ENCODE measurements at regions not wholly inside any gene's neighbourhood (a gene's known extent, or its start where the extent isn't known, plus 50 kb on each side); places are given as distances from the start of the nearest gene placed in this dataset.
"Not testable (repeated sequence)": the region's sequence is repeated elsewhere in the genome, so short reads cannot be mapped to it uniquely, and the experiment has no call there.

DNA sequence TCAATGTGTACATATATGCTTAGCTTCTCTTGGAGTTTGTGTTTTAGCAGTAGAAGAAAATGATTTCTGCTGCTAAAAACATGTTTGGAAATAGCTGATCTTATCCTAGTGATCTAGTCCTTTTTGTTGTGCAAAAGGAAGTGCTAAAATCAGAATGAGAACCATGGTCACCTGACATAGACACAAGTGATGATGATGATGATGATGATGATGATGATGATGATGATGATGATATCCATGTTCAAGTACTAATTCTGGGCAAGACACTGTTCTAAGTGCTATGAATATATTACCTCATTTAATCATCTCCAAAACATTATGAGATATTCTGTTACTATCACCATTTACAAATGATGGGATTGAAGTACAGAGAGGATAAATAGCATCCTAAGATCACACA lies 79.8 kb downstream of the ANKEF1 start:
- no peaks in the 10 kb centered on the region for H3K9me3 ChIP-seq

DNA sequence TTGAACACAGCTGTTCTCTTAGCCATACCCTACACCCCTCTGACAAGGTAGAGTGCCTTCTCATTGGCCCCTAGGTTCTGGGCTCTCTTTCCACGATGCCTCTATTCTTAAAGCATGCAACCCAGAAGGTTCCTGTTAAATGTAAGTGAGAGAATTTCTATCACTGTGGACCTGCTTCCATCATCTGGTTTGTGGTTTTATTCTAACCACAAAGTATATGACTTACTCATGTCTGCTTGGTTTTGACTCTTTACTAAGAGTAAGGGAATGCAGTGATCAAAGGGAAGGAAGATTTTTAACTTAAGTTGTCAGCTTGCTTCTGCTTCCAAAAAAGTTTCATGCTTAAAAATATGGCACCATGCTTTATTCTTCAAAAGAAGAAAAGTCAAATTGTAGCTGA lies 80.2 kb downstream of the ANKEF1 start:
- Histone ChIP-seq H3K9me3 (no peaks in the 10 kb centered on the region), H3K4me3 (no peak overlapping the region), H3K27me3 (no peaks in the 10 kb centered on the region), H3K36me3 (no peaks in the 10 kb centered on the region), H3K27ac (no peak overlapping the region), H3K4me1 (no peaks in the 10 kb centered on the region)
- intact Hi-C loops (cut with DNase I; ENCODE audit: low total_unique reads), result no loop called here
- no peak for DNase-seq
- TF ChIP-seq CTCF (IDR thresholded peaks at IDR 0.05) (no peak), POLR2A (IDR thresholded peaks at IDR 0.05) (no peak)

More for the DNA sequence above, 79.8 kb downstream of the ANKEF1 start:
- H3K4me3 ChIP-seq, result no peak overlapping the region
- TF ChIP-seq POLR2A (IDR thresholded peaks at IDR 0.05), result no peak
- no peak for TF ChIP-seq CTCF (IDR thresholded peaks at IDR 0.05)
- DNase-seq, result no peak
- no peaks in the 10 kb centered on the region for H3K4me1 ChIP-seq
- H3K27ac ChIP-seq, result no peak overlapping the region
- intact Hi-C loops (cut with DNase I; ENCODE audit: low total_unique reads), result no loop called here
- H3K36me3 ChIP-seq, result no peaks in the 10 kb centered on the region
- no peaks in the 10 kb centered on the region for H3K27me3 ChIP-seq

DNA sequence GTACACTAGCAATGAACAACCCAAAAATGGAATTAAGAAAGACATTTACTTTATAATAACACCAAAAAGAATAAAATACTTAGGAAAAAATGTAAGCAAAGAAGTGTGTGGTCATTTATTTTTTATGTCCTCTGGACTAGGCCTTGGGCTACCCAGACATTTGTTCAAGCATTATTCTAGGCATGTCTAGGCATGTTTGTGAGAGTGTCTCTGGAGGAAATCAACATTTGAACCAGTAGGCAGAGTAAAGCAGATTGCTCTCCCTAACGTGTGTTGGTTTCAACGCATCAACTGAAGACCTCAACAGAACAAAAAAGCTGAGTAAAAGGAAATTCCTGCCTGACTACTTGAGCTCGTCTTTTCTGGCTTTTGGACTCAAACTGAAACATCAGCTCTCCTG lies 84.5 kb downstream of the ANKEF1 start:
- no peak for TF ChIP-seq POLR2A (IDR thresholded peaks at IDR 0.05)
- no peak for TF ChIP-seq CTCF (IDR thresholded peaks at IDR 0.05)
- intact Hi-C loops (cut with DNase I; ENCODE audit: low total_unique reads), result no loop called here
- no peak overlapping the region for H3K27ac ChIP-seq
- DNase-seq, result no peak
- no peak overlapping the region for H3K4me3 ChIP-seq
- peaks cover 0 to 2% of the 10 kb centered on the region in 2 donors for H3K9me3 ChIP-seq
- H3K27me3 ChIP-seq, result no peaks in the 10 kb centered on the region
- H3K4me1 ChIP-seq, result no peaks in the 10 kb centered on the region
- no peaks in the 10 kb centered on the region for H3K36me3 ChIP-seq

DNA sequence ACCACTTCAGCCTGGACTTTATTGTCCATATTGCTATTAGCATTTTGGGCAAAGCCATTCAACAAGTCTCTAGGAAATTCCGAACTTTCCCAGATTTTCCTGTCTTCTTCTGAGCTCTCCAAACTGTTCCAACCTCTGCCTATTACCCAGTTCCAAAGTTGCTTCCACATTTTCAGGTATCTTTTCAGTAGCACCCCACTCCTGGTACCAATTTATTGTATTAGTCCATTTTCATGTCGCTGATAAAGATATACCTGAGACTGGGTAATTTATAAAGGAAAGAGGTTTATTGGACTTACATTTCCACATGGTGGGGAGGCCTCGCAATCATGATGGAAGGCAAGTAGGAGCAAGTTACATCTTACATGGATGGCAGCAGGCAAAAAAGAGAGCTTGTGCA lies 90.1 kb downstream of the ANKEF1 start:
- H3K36me3 ChIP-seq; H3K4me3 ChIP-seq; H3K9me3 ChIP-seq; H3K27me3 ChIP-seq; H3K4me1 ChIP-seq; intact Hi-C loops (cut with DNase I; ENCODE audit: low total_unique reads); H3K27ac ChIP-seq; DNase-seq: not testable (repeated sequence)

DNA sequence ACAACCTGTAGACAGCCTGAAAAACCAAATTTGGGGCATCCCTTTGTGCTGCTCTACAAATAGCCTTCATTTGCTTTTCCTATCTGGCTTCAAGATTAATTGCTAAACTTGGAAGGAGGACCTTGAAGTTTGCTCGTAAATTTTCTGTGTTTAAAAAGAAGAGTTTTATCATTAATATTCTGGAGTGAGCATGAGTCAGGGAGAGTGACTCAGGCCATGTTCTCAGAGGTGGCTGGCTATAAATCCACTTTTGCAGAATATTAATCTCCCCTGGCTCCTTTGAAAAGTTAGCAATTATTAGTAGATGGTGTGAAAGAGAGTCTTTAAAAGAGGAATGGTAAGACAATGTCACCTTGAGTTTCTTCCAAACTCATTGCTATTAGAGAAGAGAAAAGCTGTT lies 91.0 kb downstream of the ANKEF1 start:
- intact Hi-C loops (cut with DNase I; ENCODE audit: low total_unique reads), result no loop called here
- no peak for TF ChIP-seq CTCF (IDR thresholded peaks at IDR 0.05)
- TF ChIP-seq POLR2A (IDR thresholded peaks at IDR 0.05), result no peak
- Histone ChIP-seq H3K36me3 (no peaks in the 10 kb centered on the region), H3K9me3 (peaks cover 0 to 8% of the 10 kb centered on the region in 2 donors), H3K27me3 (no peaks in the 10 kb centered on the region), H3K27ac (no peak overlapping the region), H3K4me1 (no peaks in the 10 kb centered on the region), H3K4me3 (no peak overlapping the region)
- DNase-seq, result no peak

GRCh38 chr20:10129749-10130148 lies 88.9 kb upstream of the SNAP25 start:
- Histone ChIP-seq H3K27me3 (no peaks in the 10 kb centered on the region), H3K27ac (no peak overlapping the region), H3K4me3 (no peak overlapping the region), H3K9me3 (peaks cover 0 to 2% of the 10 kb centered on the region in 2 donors), H3K36me3 (no peaks in the 10 kb centered on the region), H3K4me1 (no peaks in the 10 kb centered on the region)
- TF ChIP-seq CTCF (IDR thresholded peaks at IDR 0.05) (no peak), POLR2A (IDR thresholded peaks at IDR 0.05) (no peak)
- intact Hi-C loops (cut with DNase I; ENCODE audit: low total_unique reads), result no loop called here
- DNase-seq, result no peak
